Hematopoietic multipotent progenitor cell treated with erythropoietin and hydrocortisone succinate and interleukin-3 and kit ligand, for 6 days (in vitro differentiated cells): ENCODE measurements at regions not wholly inside any gene's neighbourhood (a gene's known extent, or its start where the extent isn't known, plus 50 kb on each side); places are given as distances from the start of the nearest gene placed in this dataset.
A peak's percentile ranks its signal among the peaks of the same experiment; 100 is the strongest.
"Not testable (repeated sequence)": the region's sequence is repeated elsewhere in the genome, so short reads cannot be mapped to it uniquely, and the experiment has no call there.

Source experiments
- DNase-seq: peaks from one replicate; pipeline ENCODE4 v3.0.0-alpha.2; 2015

- no peak for DNase-seq
These were observed 191.1 kb upstream of the NR5A2 start for GRCh38 chr1:199836430-199836829.

- peak; percentile 30 for DNase-seq
These were observed 190.2 kb upstream of the NR5A2 start for GRCh38 chr1:199837321-199837720.

DNA sequence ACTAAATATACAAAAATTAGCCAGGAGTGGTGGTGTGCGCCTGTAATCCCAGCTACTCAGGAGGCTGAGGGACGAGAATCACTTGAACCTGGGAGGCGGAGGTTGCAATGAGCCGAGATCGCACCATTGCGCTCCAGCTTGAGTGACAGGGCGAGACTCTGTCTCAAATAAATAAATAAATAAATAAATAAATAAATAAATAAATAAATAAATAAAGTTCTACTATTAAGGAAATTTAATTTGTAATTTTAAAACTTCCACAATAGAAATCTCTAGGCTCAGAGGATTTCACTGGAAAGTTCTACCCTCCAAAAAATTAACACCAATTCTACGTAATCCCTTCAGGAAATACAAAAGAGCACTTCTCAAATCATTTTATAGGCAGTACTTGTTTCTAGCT is 187.9 kb upstream of the NR5A2 start:
- not testable (repeated sequence) for DNase-seq

DNA sequence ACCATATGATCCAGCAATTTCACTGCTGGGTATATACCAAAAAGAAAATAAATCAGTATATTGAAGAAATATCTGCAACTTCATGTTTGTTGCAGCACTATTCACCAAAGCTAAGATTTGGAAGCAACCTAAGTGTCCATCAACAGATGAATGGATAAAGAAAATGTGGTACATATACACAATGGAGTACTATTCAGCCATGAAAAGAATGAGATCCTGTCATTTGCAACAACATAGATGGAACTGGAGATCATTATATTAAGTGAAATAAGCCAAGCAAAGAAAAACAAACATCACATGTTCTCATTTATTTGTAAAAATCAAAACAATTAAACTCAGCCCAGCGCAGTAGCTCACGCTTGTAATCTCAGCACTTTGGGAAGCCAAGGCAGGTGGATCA is 184.4 kb upstream of the NR5A2 start:
- DNase-seq = not testable (repeated sequence)

- peak; percentile 69 for DNase-seq
These were observed 183.6 kb upstream of the NR5A2 start for GRCh38 chr1:199843861-199844260.

- no peak for DNase-seq
These were observed 180.5 kb upstream of the NR5A2 start for GRCh38 chr1:199847021-199847420.

DNA sequence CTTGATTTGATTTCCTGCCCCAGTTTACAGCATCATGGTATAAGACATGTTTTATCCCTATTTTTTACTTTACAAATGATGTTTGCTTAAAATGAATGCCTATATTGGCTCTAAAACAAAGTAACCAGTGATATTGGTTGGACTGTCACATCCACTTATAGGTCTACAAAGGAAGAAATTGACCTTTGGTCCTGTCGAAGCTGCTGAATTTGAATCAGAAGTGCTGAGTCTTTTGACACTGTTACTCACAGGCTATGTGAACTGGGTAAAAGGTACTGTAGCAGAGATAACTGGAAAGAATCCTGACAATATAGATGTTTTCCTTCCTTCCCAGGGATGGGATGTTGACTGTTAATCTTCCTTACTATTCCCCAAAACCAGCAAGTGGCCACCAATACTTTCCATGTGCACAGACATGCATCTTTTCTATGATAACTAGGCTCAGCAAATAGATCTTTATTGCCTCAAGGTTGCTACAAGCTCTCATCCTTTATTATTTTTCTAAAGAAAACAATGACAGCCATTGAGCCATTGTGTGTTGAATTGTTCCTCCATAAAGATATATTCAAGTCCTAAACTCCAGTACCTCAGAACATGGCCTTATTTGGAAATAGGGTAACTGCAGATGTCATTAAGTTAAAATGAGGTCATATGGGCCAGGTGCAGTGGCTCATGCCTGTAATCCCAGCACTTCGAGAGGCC is 175.9 kb upstream of the NR5A2 start:
- DNase-seq = no peak

GRCh38 chr1:199854686-199855321 is 172.7 kb upstream of the NR5A2 start:
- no peak for DNase-seq

GRCh38 chr1:199855580-199855979 is 171.9 kb upstream of the NR5A2 start:
- peak; percentile 31 for DNase-seq

- DNase-seq = no peak
These were observed 171.2 kb upstream of the NR5A2 start for GRCh38 chr1:199856216-199856780.

DNA sequence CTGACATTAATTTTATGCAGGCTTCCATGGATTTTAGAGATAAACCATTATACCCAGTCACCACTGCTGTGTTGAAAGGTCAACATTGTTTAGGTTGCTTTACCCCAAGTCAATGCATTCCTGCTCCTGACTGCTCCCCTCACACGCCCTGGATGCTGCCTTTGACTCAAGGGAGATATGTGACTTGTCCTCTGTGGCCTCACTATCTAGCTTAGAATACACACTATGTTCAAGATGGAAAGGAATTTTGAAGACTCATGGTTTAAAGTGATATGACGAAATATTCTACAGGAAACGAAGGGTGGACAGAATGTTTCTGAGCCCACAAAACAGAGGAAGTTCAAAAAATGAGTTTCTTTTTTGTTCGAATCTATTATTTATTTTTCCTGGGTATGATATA is 170.4 kb upstream of the NR5A2 start:
- peak; percentile 83 for DNase-seq

DNA sequence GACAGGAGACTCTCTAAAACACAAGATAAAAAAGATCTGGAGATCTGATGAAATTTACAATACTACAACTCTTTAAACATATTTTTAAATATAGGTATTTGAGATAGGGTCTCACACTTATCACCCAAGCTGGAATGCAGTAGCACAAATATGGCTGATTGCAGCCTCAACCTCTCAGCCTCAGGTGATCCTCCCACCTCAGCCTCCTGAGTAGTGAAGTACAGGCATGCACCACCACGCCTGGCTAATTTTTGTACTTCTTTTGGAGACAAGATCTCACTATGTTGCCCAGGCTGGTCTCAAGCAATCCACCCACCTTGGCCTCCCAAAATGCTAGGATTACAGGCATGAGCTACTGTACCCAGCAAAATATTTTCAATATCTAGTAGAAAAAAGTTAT is 170.0 kb upstream of the NR5A2 start:
- no peak for DNase-seq

- DNase-seq = peak; percentile 77
These were observed 169.3 kb upstream of the NR5A2 start for GRCh38 chr1:199858171-199858570.

DNA sequence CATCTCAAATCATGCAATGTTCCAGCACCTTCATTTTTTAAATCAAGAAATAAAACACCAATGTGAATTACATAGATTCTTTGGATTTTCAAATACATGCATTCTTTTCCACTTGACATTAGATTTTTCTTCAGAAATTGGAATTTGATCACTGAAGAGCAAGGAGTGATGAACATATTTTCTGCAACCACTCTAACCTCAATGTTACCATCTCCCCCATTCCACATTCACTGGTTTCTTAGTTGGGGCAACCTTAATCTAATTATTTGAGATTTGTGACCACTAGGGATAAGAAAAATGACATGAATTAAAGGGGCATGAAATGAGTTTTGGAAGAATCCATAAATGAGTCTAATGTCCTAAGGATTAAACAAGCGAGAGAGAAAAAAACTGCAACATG is 168.7 kb upstream of the NR5A2 start:
- DNase-seq = no peak

GRCh38 chr1:199859491-199859933 is 168.0 kb upstream of the NR5A2 start:
- peak; percentile 70 for DNase-seq

DNA sequence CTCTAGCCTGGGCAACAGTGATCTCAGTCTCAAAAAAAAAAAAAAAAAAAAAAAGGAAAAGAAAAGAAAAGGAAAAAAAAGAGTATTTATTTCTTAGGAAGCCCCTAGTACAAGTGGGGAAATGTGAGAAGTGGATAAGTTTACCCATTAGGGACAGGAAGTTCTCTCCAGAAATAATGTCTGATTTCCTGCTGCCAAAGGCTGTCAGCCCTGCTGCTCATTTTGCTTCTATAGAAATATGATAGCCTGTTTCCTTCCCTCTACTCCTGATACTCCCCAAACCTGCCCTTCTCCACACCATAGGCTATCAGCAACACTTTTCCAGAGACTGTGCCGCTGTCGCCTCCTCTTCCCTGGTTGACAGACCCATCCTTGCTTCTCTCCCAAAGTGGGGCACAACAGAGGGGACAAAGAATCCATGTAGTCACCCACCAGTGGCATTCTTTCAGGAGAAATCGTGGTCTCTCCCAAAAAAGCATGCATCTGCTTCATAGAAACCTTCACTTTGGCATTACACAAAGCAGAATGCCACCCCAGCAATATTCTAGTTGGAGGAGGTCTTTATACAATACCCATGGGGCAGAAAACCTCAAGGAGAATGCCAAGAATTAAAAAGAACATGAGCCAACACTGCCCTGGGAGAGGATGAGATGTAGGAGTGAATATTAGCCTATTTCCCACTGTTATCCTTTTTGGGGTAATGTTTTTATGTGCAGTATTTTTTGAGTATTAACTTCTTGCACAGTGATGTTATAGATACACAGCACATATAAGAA is 166.3 kb upstream of the NR5A2 start:
- DNase-seq = no peak

GRCh38 chr1:199862047-199862446 is 165.5 kb upstream of the NR5A2 start:
- no peak for DNase-seq

- DNase-seq = no peak
These were observed 161.3 kb upstream of the NR5A2 start for GRCh38 chr1:199866210-199866617.

DNA sequence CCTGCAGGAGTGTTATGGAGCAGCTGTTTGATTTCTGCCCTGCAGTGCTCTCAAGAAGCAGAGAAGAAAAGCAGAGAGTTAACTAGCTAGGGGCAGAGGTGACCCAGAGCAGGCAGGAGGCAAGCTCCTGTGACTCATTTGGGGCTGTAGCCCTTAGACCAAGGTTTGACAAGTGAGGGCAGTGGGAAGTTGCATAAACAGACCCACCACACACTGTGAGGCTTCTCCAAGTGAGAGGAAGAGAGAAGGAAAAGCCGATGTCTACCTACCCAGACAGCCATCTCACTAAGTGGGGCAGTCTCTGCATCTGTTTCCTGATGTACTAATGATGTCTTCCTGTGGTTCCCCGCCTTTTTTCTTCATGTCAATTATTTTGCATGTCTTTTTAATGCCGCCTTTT is 159.9 kb upstream of the NR5A2 start:
- peak; percentile 54 for DNase-seq

- DNase-seq = no peak
These were observed 158.7 kb upstream of the NR5A2 start for GRCh38 chr1:199868777-199869176.

GRCh38 chr1:199875337-199875736 is 152.2 kb upstream of the NR5A2 start:
- DNase-seq = no peak

DNA sequence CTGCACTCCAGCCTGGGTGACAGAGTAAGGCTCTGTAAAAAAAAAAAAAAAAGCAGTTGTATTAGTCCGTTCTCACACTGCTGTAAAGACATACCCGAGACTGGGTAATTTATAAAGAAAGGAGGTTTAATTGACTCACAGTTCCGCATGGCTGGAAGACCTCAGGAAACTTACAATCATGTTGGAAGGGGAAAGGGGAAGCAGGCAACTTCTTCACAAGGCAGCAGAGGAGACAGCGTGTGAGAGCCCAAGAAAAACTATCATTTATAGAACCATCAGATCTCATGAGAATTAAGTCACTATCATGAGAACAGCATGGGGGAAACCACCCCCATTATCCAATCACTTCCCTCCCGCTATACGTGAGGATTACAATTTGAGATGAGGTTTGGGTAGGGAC is 151.7 kb upstream of the NR5A2 start:
- DNase-seq = no peak

DNA sequence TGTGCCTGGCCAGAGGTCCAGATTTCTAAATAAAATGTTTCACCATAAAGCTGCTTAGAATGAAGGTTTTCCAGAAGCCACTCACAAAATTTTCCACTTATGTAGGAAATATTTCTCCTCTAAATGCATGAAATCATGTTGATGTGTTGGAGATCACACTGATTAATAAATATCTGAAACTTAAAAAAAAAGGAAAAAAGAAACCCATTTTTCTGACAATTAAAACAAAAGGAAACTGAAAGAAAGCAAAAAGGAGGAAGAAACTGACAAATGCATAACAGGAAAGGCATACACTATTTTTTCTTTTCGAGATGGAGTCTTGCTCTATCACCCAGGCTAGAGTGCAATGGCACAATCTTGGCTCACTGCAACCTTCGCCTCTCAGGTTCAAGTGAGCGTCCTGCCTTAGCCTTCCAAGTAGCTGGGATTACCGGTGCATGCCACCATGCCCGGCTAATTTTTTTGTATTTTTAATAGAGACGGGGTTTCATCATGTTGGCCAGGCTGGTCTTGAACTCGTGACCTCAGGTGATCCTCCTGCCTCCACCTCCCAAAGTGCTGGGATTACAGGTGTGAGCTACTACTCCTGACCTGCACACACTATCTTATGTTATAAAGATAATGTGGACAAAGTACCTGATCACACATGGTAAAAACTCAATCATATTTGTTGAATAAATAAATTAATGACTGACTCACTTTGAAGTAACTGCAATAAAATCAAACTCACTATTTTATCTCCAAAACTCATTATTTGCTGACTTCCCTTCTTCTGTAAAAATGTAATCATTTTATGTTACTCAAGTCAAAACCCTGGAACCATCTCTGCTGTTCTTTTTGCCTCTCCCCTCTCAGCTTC is 149.8 kb upstream of the NR5A2 start:
- no peak for DNase-seq
